Activated T-cell treated with anti-CD3 and anti-CD28 coated beads, Interleukin-2, amount 50 U/mL, for 72 hours (primary cell): ENCODE measurements at regions not wholly inside any gene's neighbourhood (a gene's known extent, or its start where the extent isn't known, plus 50 kb on each side); places are given as distances from the start of the nearest gene placed in this dataset.
"Not testable (repeated sequence)": the region's sequence is repeated elsewhere in the genome, so short reads cannot be mapped to it uniquely, and the experiment has no call there.

Experiments
- ATAC-seq, 2 donors: fragments of 150-1000 bp; cut with Tn5 transposase; replicated peaks in 1 of 2; 2 replicates each; pipeline ENCODE4 v1.10.0; 2021; ENCODE audit warnings: moderate library complexity in 2 of 2, mild to moderate bottlenecking in 1 of 2
- DNase-seq, 2 donors: peaks; one replicate each; pipeline ENCODE4 v3.0.0; 2021 to 2022; ENCODE audit warnings: mixed read lengths in 1 of 2
- H3K27ac Mint-ChIP-seq: one replicate; pipeline ENCODE4 v1.8.0; 2022; ENCODE audit warnings: mild to moderate bottlenecking, moderate library complexity, mixed read lengths
- H3K27me3 Mint-ChIP-seq: one replicate; pipeline ENCODE4 v1.8.0; 2022; ENCODE audit warnings: low read depth, mixed read lengths
- H3K36me3 Mint-ChIP-seq, 2 donors: one replicate each; pipeline ENCODE4 v1.8.0; 2022; ENCODE audit warnings: mixed read lengths in 2 of 2, mild to moderate bottlenecking in 1 of 2; ENCODE audit not compliant: insufficient read depth in 2 of 2
- H3K4me1 Mint-ChIP-seq: one replicate; pipeline ENCODE4 v1.8.0; 2022; ENCODE audit warnings: low read depth, mixed read lengths
- H3K4me3 Mint-ChIP-seq, 2 donors: one replicate each; pipeline ENCODE4 v1.8.0; 2022; ENCODE audit warnings: mild to moderate bottlenecking in 2 of 2, mixed read lengths in 2 of 2, moderate library complexity in 2 of 2
- H3K9me3 Mint-ChIP-seq, 2 donors: one replicate each; pipeline ENCODE4 v1.8.0; 2022; ENCODE audit warnings: mixed read lengths in 2 of 2

- Mint-ChIP-seq H3K9me3 (peaks cover 5 to 6% of the 10 kb centered on the region in 2 donors), H3K27ac (no peak overlapping the region), H3K4me1 (no peaks in the 10 kb centered on the region), H3K4me3 (no peak overlapping the region), H3K36me3 (no peaks in the 10 kb centered on the region), H3K27me3 (no peaks in the 10 kb centered on the region)
- ATAC-seq (no peak), DNase-seq (no peak)
Observed at GRCh38 chr6:102764317-102764716, 1370.8 kb downstream of the GRIK2 start.

GRCh38 chr6:102763891-102764290 lies 1370.4 kb downstream of the GRIK2 start:
- H3K27ac Mint-ChIP-seq: no peak overlapping the region

GRCh38 chr6:102761872-102762271 lies 1368.4 kb downstream of the GRIK2 start:
- Mint-ChIP-seq H3K27me3 (no peaks in the 10 kb centered on the region), H3K36me3 (peaks cover 0 to 2% of the 10 kb centered on the region in 2 donors), H3K27ac (no peak overlapping the region), H3K4me1 (no peaks in the 10 kb centered on the region), H3K4me3 (no peak overlapping the region), H3K9me3 (peaks cover 2 to 4% of the 10 kb centered on the region in 2 donors)
- ATAC-seq (no peak), DNase-seq (no peak)

More at GRCh38 chr6:102763891-102764290, 1370.4 kb downstream of the GRIK2 start:
- ATAC-seq (no peak), DNase-seq (no peak)
- Mint-ChIP-seq H3K4me1 (no peaks in the 10 kb centered on the region), H3K27me3 (no peaks in the 10 kb centered on the region), H3K36me3 (no peaks in the 10 kb centered on the region), H3K4me3 (no peak overlapping the region), H3K9me3 (peaks cover 5 to 7% of the 10 kb centered on the region in 2 donors)

GRCh38 chr6:102759415-102759814 lies 1365.9 kb downstream of the GRIK2 start:
- H3K4me3 Mint-ChIP-seq: no peak overlapping the region
- H3K4me1 Mint-ChIP-seq: no peaks in the 10 kb centered on the region
- peaks cover 0 to 2% of the 10 kb centered on the region in 2 donors for H3K36me3 Mint-ChIP-seq
- ATAC-seq: no peak
- H3K9me3 Mint-ChIP-seq: peaks cover 3 to 4% of the 10 kb centered on the region in 2 donors
- no peaks in the 10 kb centered on the region for H3K27me3 Mint-ChIP-seq
- DNase-seq: no peak
- no peak overlapping the region for H3K27ac Mint-ChIP-seq

- DNase-seq, H3K27me3 Mint-ChIP-seq, H3K4me1 Mint-ChIP-seq, H3K4me3 Mint-ChIP-seq, H3K9me3 Mint-ChIP-seq, H3K27ac Mint-ChIP-seq, H3K36me3 Mint-ChIP-seq, ATAC-seq: not testable (repeated sequence)
Observed at GRCh38 chr6:102758536-102758935, 1365.0 kb downstream of the GRIK2 start.

- ATAC-seq (no peak), DNase-seq (no peak)
- peaks cover 0 to 1% of the 10 kb centered on the region in 2 donors for H3K9me3 Mint-ChIP-seq
- no peaks in the 10 kb centered on the region for H3K4me1 Mint-ChIP-seq
- H3K36me3 Mint-ChIP-seq: no peaks in the 10 kb centered on the region
- H3K27ac Mint-ChIP-seq: no peak overlapping the region
- H3K27me3 Mint-ChIP-seq: no peaks in the 10 kb centered on the region
- no peak overlapping the region for H3K4me3 Mint-ChIP-seq
Observed at GRCh38 chr6:102749210-102749971, 1355.9 kb downstream of the GRIK2 start.

- H3K27ac Mint-ChIP-seq: no peak overlapping the region
- no peak overlapping the region for H3K4me3 Mint-ChIP-seq
- H3K4me1 Mint-ChIP-seq: no peaks in the 10 kb centered on the region
- DNase-seq (no peak), ATAC-seq (no peak)
- H3K27me3 Mint-ChIP-seq: no peaks in the 10 kb centered on the region
- no peaks in the 10 kb centered on the region for H3K9me3 Mint-ChIP-seq
- H3K36me3 Mint-ChIP-seq: no peaks in the 10 kb centered on the region
Observed at GRCh38 chr6:102746941-102747340, 1353.4 kb downstream of the GRIK2 start.

- no peak overlapping the region for H3K27ac Mint-ChIP-seq
Observed at GRCh38 chr6:102742754-102743356, 1349.3 kb downstream of the GRIK2 start.

GRCh38 chr6:102742028-102742427 lies 1348.5 kb downstream of the GRIK2 start:
- no peak for DNase-seq
- no peaks in the 10 kb centered on the region for H3K27me3 Mint-ChIP-seq
- no peaks in the 10 kb centered on the region for H3K9me3 Mint-ChIP-seq
- H3K4me3 Mint-ChIP-seq: no peak overlapping the region
- no peaks in the 10 kb centered on the region for H3K4me1 Mint-ChIP-seq
- no peak overlapping the region for H3K27ac Mint-ChIP-seq
- no peak for ATAC-seq
- no peaks in the 10 kb centered on the region for H3K36me3 Mint-ChIP-seq

More at GRCh38 chr6:102742754-102743356, 1349.3 kb downstream of the GRIK2 start:
- H3K36me3 Mint-ChIP-seq: no peaks in the 10 kb centered on the region
- no peaks in the 10 kb centered on the region for H3K4me1 Mint-ChIP-seq
- no peak for DNase-seq
- H3K4me3 Mint-ChIP-seq: no peak overlapping the region
- no peaks in the 10 kb centered on the region for H3K9me3 Mint-ChIP-seq
- ATAC-seq: no peak
- H3K27me3 Mint-ChIP-seq: no peaks in the 10 kb centered on the region

GRCh38 chr6:102736941-102737368 lies 1343.4 kb downstream of the GRIK2 start:
- Mint-ChIP-seq H3K27ac (no peak overlapping the region), H3K36me3 (no peaks in the 10 kb centered on the region), H3K4me1 (no peaks in the 10 kb centered on the region), H3K27me3 (no peaks in the 10 kb centered on the region), H3K4me3 (no peak overlapping the region), H3K9me3 (peaks cover 4% of the 10 kb centered on the region in 2 donors)
- ATAC-seq (no peak), DNase-seq (no peak)

- DNase-seq: no peak
- peaks cover 4 to 10% of the 10 kb centered on the region in 2 donors for H3K9me3 Mint-ChIP-seq
- H3K36me3 Mint-ChIP-seq: no peaks in the 10 kb centered on the region
- H3K4me3 Mint-ChIP-seq: no peak overlapping the region
- no peak overlapping the region for H3K27ac Mint-ChIP-seq
- H3K4me1 Mint-ChIP-seq: no peaks in the 10 kb centered on the region
- ATAC-seq: no peak
- no peaks in the 10 kb centered on the region for H3K27me3 Mint-ChIP-seq
Observed at GRCh38 chr6:102732898-102733297, 1339.4 kb downstream of the GRIK2 start.

GRCh38 chr6:102722086-102722485 lies 1328.6 kb downstream of the GRIK2 start:
- H3K9me3 Mint-ChIP-seq: not testable (repeated sequence)

GRCh38 chr6:102717737-102718456 lies 1324.4 kb downstream of the GRIK2 start:
- DNase-seq: no peak
- H3K9me3 Mint-ChIP-seq: peaks cover 1 to 4% of the 10 kb centered on the region in 2 donors

More at GRCh38 chr6:102722086-102722485, 1328.6 kb downstream of the GRIK2 start:
- not testable (repeated sequence) for H3K36me3 Mint-ChIP-seq, ATAC-seq, H3K4me3 Mint-ChIP-seq, H3K4me1 Mint-ChIP-seq, H3K27ac Mint-ChIP-seq, H3K27me3 Mint-ChIP-seq, DNase-seq

More at GRCh38 chr6:102717737-102718456, 1324.4 kb downstream of the GRIK2 start:
- no peaks in the 10 kb centered on the region for H3K27me3 Mint-ChIP-seq
- H3K27ac Mint-ChIP-seq: no peak overlapping the region
- ATAC-seq: no peak
- H3K36me3 Mint-ChIP-seq: no peaks in the 10 kb centered on the region
- H3K4me3 Mint-ChIP-seq: no peak overlapping the region
- no peaks in the 10 kb centered on the region for H3K4me1 Mint-ChIP-seq
